GM12872 (cell line): ENCODE measurements at regions not wholly inside any gene's neighbourhood (a gene's known extent, or its start where the extent isn't known, plus 50 kb on each side); places are given as distances from the start of the nearest gene placed in this dataset.

ENCODE experiments used
- CTCF ChIP-seq: IDR thresholded peaks from 3 replicates; pipeline ENCODE4 v1.5.1; 2011; ENCODE audit warnings: low read depth, mild to moderate bottlenecking, low read length, moderate library complexity; ENCODE audit not compliant: insufficient read depth

- TF ChIP-seq CTCF, result no peak
Observed at GRCh38 chr20:22910287-22910852, 124.7 kb upstream of the SSTR4 start.

- no peak for TF ChIP-seq CTCF
Observed at GRCh38 chr20:22914291-22914690, 120.8 kb upstream of the SSTR4 start.

GRCh38 chr20:22915512-22915911 lies 119.6 kb upstream of the SSTR4 start:
- TF ChIP-seq CTCF, result no peak

- no peak for TF ChIP-seq CTCF
Observed at GRCh38 chr20:22916021-22916842, 118.9 kb upstream of the SSTR4 start.

- TF ChIP-seq CTCF, result no peak
Observed at GRCh38 chr20:22918286-22918983, 116.7 kb upstream of the SSTR4 start.

GRCh38 chr20:22920898-22921297 lies 114.2 kb upstream of the SSTR4 start:
- TF ChIP-seq CTCF, result no peak

- TF ChIP-seq CTCF, result no peak
Observed at GRCh38 chr20:22921595-22922421, 113.3 kb upstream of the SSTR4 start.
